OCI-LY3 (cell line): ENCODE measurements at regions not wholly inside any gene's neighbourhood (a gene's known extent, or its start where the extent isn't known, plus 50 kb on each side); places are given as distances from the start of the nearest gene placed in this dataset.

Source experiments
- H2AFZ ChIP-seq: fragments of 200-600, 300-600 bp; shearing (Covaris generic); 2 replicates; pipeline ENCODE4 v1.6.0; 2014; ENCODE audit warnings: antibody characterized with exemption, low read depth, low read length
- H3K27ac ChIP-seq: fragments of 200-600, 300-600 bp; sonication (generic); 2 replicates; pipeline ENCODE4 v1.5.1; 2014; ENCODE audit warnings: mild to moderate bottlenecking, low read length, moderate library complexity, mixed read lengths
- H3K27me3 ChIP-seq: fragments of 200-600, 300-600 bp; sonication (generic); 2 replicates; pipeline ENCODE4 v1.6.1; 2014; ENCODE audit warnings: low read depth, low read length, mixed read lengths
- H3K36me3 ChIP-seq: fragments of 200-600, 300-600 bp; sonication (generic); replicated peaks from 2 replicates; pipeline ENCODE3; 2014; ENCODE audit warnings: low read depth, low read length, mixed read lengths
- H3K4me1 ChIP-seq: fragments of 300-600, 200-600 bp; sonication (generic); 2 replicates; pipeline ENCODE4 v1.6.1; 2014; ENCODE audit warnings: low read length, mixed read lengths
- H3K4me2 ChIP-seq: fragments of 200-600, 300-600 bp; sonication (generic); 2 replicates; pipeline ENCODE4 v1.6.1; 2014; ENCODE audit warnings: low read length, mixed read lengths
- H3K4me3 ChIP-seq: fragments of 300-600, 200-600 bp; sonication (generic); 2 replicates; pipeline ENCODE4 v1.5.1; 2014; ENCODE audit warnings: antibody characterized with exemption, mild to moderate bottlenecking, low read length, moderate library complexity
- H3K79me2 ChIP-seq: fragments of 300-600, 200-600 bp; shearing (Covaris generic); 2 replicates; pipeline ENCODE4 v1.6.1; 2014; ENCODE audit warnings: mild to moderate bottlenecking, low read length, mixed read lengths
- H3K9ac ChIP-seq: fragments of 300-600, 200-600 bp; shearing (Covaris generic); 2 replicates; pipeline ENCODE4 v1.6.0; 2014; ENCODE audit warnings: mild to moderate bottlenecking, low read length, moderate library complexity
- H3K9me3 ChIP-seq: fragments of 200-600, 300-600 bp; shearing (Covaris generic); 2 replicates; pipeline ENCODE4 v1.6.1; 2014; ENCODE audit warnings: low read length, mixed read lengths; ENCODE audit not compliant: insufficient read depth
- H4K20me1 ChIP-seq: fragments of 200-600, 300-600 bp; sonication (generic); 2 replicates; pipeline ENCODE4 v1.6.1; 2016; ENCODE audit warnings: low read length, mixed read lengths; ENCODE audit not compliant: insufficient read depth
- CTCF ChIP-seq: fragments of 200-600, 300-600 bp; sonication (generic); IDR thresholded peaks from 2 replicates; pipeline ENCODE4 v1.5.1; 2014; ENCODE audit warnings: antibody characterized with exemption, low read length, low read depth
- EZH2phosphoT487 ChIP-seq: fragments of 200-600 bp; shearing (Covaris generic); IDR thresholded peaks from 2 replicates; pipeline ENCODE4 v1.6.1; 2018; ENCODE audit warnings: antibody characterized with exemption, mixed run types, low read depth

- no peak overlapping the region for H3K9ac ChIP-seq
- no peaks in the 10 kb centered on the region for H4K20me1 ChIP-seq
- H3K27me3 ChIP-seq: no peaks in the 10 kb centered on the region
- TF ChIP-seq CTCF (no peak; the same call in 1 of the 2 replicates), EZH2phosphoT487 (no peak)
- H3K36me3 ChIP-seq: no peaks in the 10 kb centered on the region
- H3K4me1 ChIP-seq: no peaks in the 10 kb centered on the region
- no peak overlapping the region for H3K4me2 ChIP-seq
- no peaks in the 10 kb centered on the region for H3K79me2 ChIP-seq
- no peak overlapping the region for H3K27ac ChIP-seq
- no peak overlapping the region for H3K4me3 ChIP-seq
- no peak overlapping the region for H2AFZ ChIP-seq
- no peaks in the 10 kb centered on the region for H3K9me3 ChIP-seq
Measured at GRCh38 chr9:23153058-23153457, 673.0 kb downstream of the ELAVL2 start.

GRCh38 chr9:23160491-23160890, 665.5 kb downstream of the ELAVL2 start:
- H3K27me3 ChIP-seq: no peaks in the 10 kb centered on the region
- no peaks in the 10 kb centered on the region for H3K4me1 ChIP-seq
- no peaks in the 10 kb centered on the region for H3K36me3 ChIP-seq
- H2AFZ ChIP-seq: no peak overlapping the region
- no peak for TF ChIP-seq CTCF
- TF ChIP-seq EZH2phosphoT487: no peak
- no peak overlapping the region for H3K27ac ChIP-seq
- H4K20me1 ChIP-seq: no peaks in the 10 kb centered on the region
- no peak overlapping the region for H3K4me2 ChIP-seq
- H3K79me2 ChIP-seq: no peaks in the 10 kb centered on the region
- no peak overlapping the region for H3K9ac ChIP-seq
- H3K4me3 ChIP-seq: no peak overlapping the region
- no peaks in the 10 kb centered on the region for H3K9me3 ChIP-seq

GRCh38 chr9:23160952-23161469, 665.0 kb downstream of the ELAVL2 start:
- H3K27ac ChIP-seq: no peak overlapping the region
- H3K4me2 ChIP-seq: no peak overlapping the region
- H3K79me2 ChIP-seq: no peaks in the 10 kb centered on the region
- H3K9ac ChIP-seq: no peak overlapping the region
- no peak overlapping the region for H2AFZ ChIP-seq
- no peaks in the 10 kb centered on the region for H4K20me1 ChIP-seq
- no peak overlapping the region for H3K4me3 ChIP-seq
- TF ChIP-seq CTCF: no peak
- no peak for TF ChIP-seq EZH2phosphoT487
- no peaks in the 10 kb centered on the region for H3K27me3 ChIP-seq
- no peaks in the 10 kb centered on the region for H3K9me3 ChIP-seq
- no peaks in the 10 kb centered on the region for H3K4me1 ChIP-seq
- H3K36me3 ChIP-seq: no peaks in the 10 kb centered on the region

GRCh38 chr9:23162789-23163188, 663.3 kb downstream of the ELAVL2 start:
- Histone ChIP-seq H3K9ac (no peak overlapping the region), H3K4me3 (no peak overlapping the region), H3K4me1 (no peaks in the 10 kb centered on the region), H3K9me3 (no peaks in the 10 kb centered on the region), H3K4me2 (no peak overlapping the region), H4K20me1 (no peaks in the 10 kb centered on the region), H3K27ac (no peak overlapping the region), H3K36me3 (no peaks in the 10 kb centered on the region), H2AFZ (no peak overlapping the region), H3K79me2 (no peaks in the 10 kb centered on the region), H3K27me3 (no peaks in the 10 kb centered on the region)
- TF ChIP-seq EZH2phosphoT487: no peak
- no peak for TF ChIP-seq CTCF
